GM12878 (cell line): ENCODE measurements at regions not wholly inside any gene's neighbourhood (a gene's known extent, or its start where the extent isn't known, plus 50 kb on each side); places are given as distances from the start of the nearest gene placed in this dataset.

Experiments
- ATAC-seq: fragments of 200-7000 bp; cut with Tn5 transposase; 3 replicates; pipeline ENCODE4 v1.9.1; 2020; ENCODE audit warnings: mild to moderate bottlenecking, moderate library complexity
- BruUV-seq: library from RNA; stranded (reverse); fragments of 400-500 nt; replicated peaks from 2 replicates; lab custom pipeline; 2021; lab: Mats Ljungman, UMichigan
- CTCF ChIA-PET: fragments of 300-600 bp; sonication (Branson Sonifier 250); formaldehyde crosslinking; extraction: SDS; loops from one replicate; lab custom pipeline; 2021; ENCODE audit warnings: inconsistent platforms; lab: Yijun Ruan, JAX
- POLR2A ChIA-PET: fragments of 350-600 bp; formaldehyde crosslinking; extraction: SDS; loops from one replicate; lab custom pipeline; 2021; ENCODE audit warnings: inconsistent platforms; lab: Charles Lee
- RAD21 ChIA-PET: fragments of 300-600 bp; sonication (Branson Sonifier 250); formaldehyde crosslinking; loops from one replicate; lab custom pipeline; 2023; ENCODE audit warnings: antibody characterized with exemption; ENCODE audit not compliant: unreplicated experiment; lab: Charles Lee
- SMC1A ChIA-PET: fragments of 300-600 bp; sonication (Branson Sonifier 250); formaldehyde crosslinking; loops from one replicate; lab custom pipeline; 2023; ENCODE audit not compliant: unreplicated experiment, uncharacterized antibody; lab: Charles Lee
- DNase-seq: peaks from one replicate; pipeline ENCODE4 v3.0.0-alpha.2; 2011; ENCODE audit warnings: low read depth, low spot score
- FAIRE-seq: peaks from 3 replicates; lab custom pipeline; 2011; peaks lifted over from hg19 to GRCh38; lab: Jason Lieb, UNC
- H2AFZ ChIP-seq: 2 replicates; pipeline ENCODE4 v1.6.0; 2011; ENCODE audit warnings: low read depth, low read length, control low read depth; ENCODE audit not compliant: control insufficient read depth
- H3K27ac ChIP-seq: 2 replicates; pipeline ENCODE4 v1.5.1; 2011; ENCODE audit warnings: control low read depth; ENCODE audit not compliant: control insufficient read depth, insufficient read depth
- H3K27me3 ChIP-seq, 2 experiments: replicated peaks in 1 of 2; 2 replicates each; pipeline versions ENCODE4 v1.6.0 to v1.6.1; 2011; ENCODE audit warnings: low read length in 1 of 2; ENCODE audit not compliant: control insufficient read depth in 2 of 2, insufficient read depth in 2 of 2
- H3K36me3 ChIP-seq, 2 experiments: 2 replicates each; pipeline ENCODE4 v1.5.1; 2011; ENCODE audit warnings: low read length in 1 of 2; ENCODE audit not compliant: control insufficient read depth in 2 of 2, insufficient read depth in 2 of 2
- H3K4me1 ChIP-seq: 2 replicates; pipeline ENCODE4 v1.6.1; 2011; ENCODE audit warnings: mild to moderate bottlenecking, low read length, moderate library complexity, mixed read lengths; ENCODE audit not compliant: control insufficient read depth, insufficient read depth
- H3K4me2 ChIP-seq: 2 replicates; pipeline ENCODE4 v1.6.0; 2011; ENCODE audit warnings: control low read depth; ENCODE audit not compliant: control insufficient read depth, insufficient read depth
- H3K4me3 ChIP-seq: fragments of 200-600 bp; sonication (generic); 2 replicates; pipeline ENCODE4 v1.5.1; 2016
- H3K79me2 ChIP-seq: 2 replicates; pipeline ENCODE4 v1.6.0; 2011; ENCODE audit warnings: low read length; ENCODE audit not compliant: control insufficient read depth, insufficient read depth
- H3K9ac ChIP-seq: 2 replicates; pipeline ENCODE4 v1.8.0; 2011; ENCODE audit warnings: low read length, control low read depth, mixed read lengths; ENCODE audit not compliant: control insufficient read depth, insufficient read depth
- H3K9me3 ChIP-seq: replicated peaks from 3 replicates; pipeline ENCODE4 v1.5.1; 2011; ENCODE audit warnings: mild to moderate bottlenecking, low read length; ENCODE audit not compliant: control insufficient read depth, insufficient read depth
- H4K20me1 ChIP-seq: 2 replicates; pipeline ENCODE4 v1.6.0; 2011; ENCODE audit not compliant: control insufficient read depth, insufficient read depth
- BHLHE40 ChIP-seq, 2 experiments: fragments of 450-650 bp in 1 of 2; IDR thresholded peaks; 2 replicates each; pipeline ENCODE4 v1.6.1; 2011 to 2017; ENCODE audit warnings: low read depth in 2 of 2, borderline replicate concordance in 1 of 2, improper control_type of control experiment in 1 of 2, low read length in 1 of 2, mild to moderate bottlenecking in 1 of 2
- BRCA1 ChIP-seq: IDR thresholded peaks from 2 replicates; pipeline ENCODE4 v1.6.1; 2011; ENCODE audit warnings: low read depth, low read length, improper control_type of control experiment
- CEBPB ChIP-seq, 2 experiments: fragments of 150-350 bp in 1 of 2; IDR thresholded peaks; 2 replicates each; pipeline ENCODE4 v1.6.1; 2012 to 2014; ENCODE audit warnings: low read depth in 2 of 2, low read length in 2 of 2, borderline replicate concordance in 1 of 2, inconsistent platforms in 1 of 2
- ETV6 ChIP-seq, 2 experiments: fragments of 450-650 bp in 1 of 2; IDR thresholded peaks in 1 of 2; conservative IDR thresholded peaks in 1 of 2; 2 replicates each; pipeline ENCODE4 v1.6.1; 2014; ENCODE audit warnings: antibody characterized with exemption in 1 of 2, borderline replicate concordance in 1 of 2, low read depth in 1 of 2, mild to moderate bottlenecking in 1 of 2, moderate library complexity in 1 of 2
- HCFC1 ChIP-seq: fragments of 150-350 bp; IDR thresholded peaks from 2 replicates; pipeline ENCODE4 v1.6.1; 2014; ENCODE audit warnings: low read length
- MTA3 ChIP-seq: IDR thresholded peaks from 2 replicates; pipeline ENCODE4 v1.6.1; 2012; ENCODE audit warnings: low read length, inconsistent platforms, borderline replicate concordance
- POLR2A ChIP-seq: IDR thresholded peaks from 2 replicates; pipeline ENCODE4 v1.6.1; 2011; ENCODE audit warnings: low read depth, mild to moderate bottlenecking, low read length
- RUNX3 ChIP-seq: IDR thresholded peaks from 2 replicates; pipeline ENCODE4 v1.6.1; 2012; ENCODE audit warnings: low read length, inconsistent platforms
- SKIL ChIP-seq: fragments of 450-650 bp; IDR thresholded peaks from 2 replicates; pipeline ENCODE4 v1.6.1; 2017; ENCODE audit warnings: mild to moderate bottlenecking, low read depth, inconsistent platforms; ENCODE audit not compliant: poor library complexity, severe bottlenecking
- WGBS: methylation state at CpG from one replicate; pipeline ENCODE4 v1.1.6; 2016; ENCODE audit warnings: low lambda C conversion rate; ENCODE audit not compliant: insufficient replicate concordance, insufficient coverage; ENCODE audit errors: missing lambda C conversion rate; 5-methylcytosine and 5-hydroxymethylcytosine counted together
- in situ Hi-C: fragments of 300-500 bp; cut with MboI; formaldehyde crosslinking; loops from 9 replicates; pipeline ENCODE4 v1.14.3; 2018; ENCODE audit warnings: mixed read lengths
- intact Hi-C: fragments of 100-400 bp; cut with micrococcal nuclease; formaldehyde crosslinking; loops from one replicate; pipeline ENCODE4 v1.14.2; 2022; ENCODE audit not compliant: unreplicated experiment
- TF ChIP-seq, protein P1 (sequence below): fragments of 150-350 bp; IDR thresholded peaks from 2 replicates; pipeline ENCODE4 v1.6.1; 2016; ENCODE audit warnings: low read depth, low read length

DNA sequence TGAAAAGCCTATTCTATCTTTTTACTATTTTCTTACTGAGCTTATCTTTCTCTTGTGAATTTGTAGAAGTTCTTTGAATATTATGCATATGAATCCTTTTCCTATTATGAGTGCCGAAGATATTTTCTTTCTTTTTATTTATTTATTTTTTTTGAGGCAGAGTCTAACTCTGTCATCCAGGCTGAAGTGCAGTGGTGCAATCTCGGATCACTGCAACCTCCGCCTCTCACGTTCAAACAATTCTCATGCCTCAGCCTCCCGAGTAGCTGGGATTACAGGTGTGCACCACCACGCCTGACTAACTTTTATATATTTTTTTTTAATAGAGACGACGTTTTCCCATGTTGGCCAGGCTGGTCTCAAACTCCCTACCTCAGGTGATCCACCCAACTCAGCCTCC lies 109.8 kb downstream of the RHOU start:
- no peak overlapping the region for H3K27ac ChIP-seq
- ChIA-PET CTCF (no interaction called here), RAD21 (no interaction called here), SMC1A (no interaction called here), POLR2A (no interaction called here)
- H3K36me3 ChIP-seq = no peaks in the 10 kb centered on the region
- H3K4me3 ChIP-seq = no peak overlapping the region
- H3K4me1 ChIP-seq = no peaks in the 10 kb centered on the region
- H3K79me2 ChIP-seq = no peaks in the 10 kb centered on the region
- in situ Hi-C loops = no loop called here
- H3K27me3 ChIP-seq = no peaks in the 10 kb centered on the region
- intact Hi-C loops = loop anchor here (5.0 kb wide), 1 partner anchor 43 kb away; no protein-coding TSS in a partner anchor
- no peaks in the 10 kb centered on the region for H4K20me1 ChIP-seq
- no peak overlapping the region for H3K4me2 ChIP-seq
- H3K9ac ChIP-seq = no peak overlapping the region
- DNase-seq (no peak), FAIRE-seq (no peak), ATAC-seq (no peak)
- BruUV-seq = no TSS peak
- no peak overlapping the region for H2AFZ ChIP-seq
- H3K9me3 ChIP-seq = no peaks in the 10 kb centered on the region; the same call in 2 of the 3 replicates
- WGBS = 48% methylated on average over 8 of the region's 8 CpGs
- no peak for TF ChIP-seq ETV6 (conservative IDR thresholded peaks at IDR 0.05 in 1 of 2, IDR thresholded peaks at IDR 0.05 in 1 of 2; ENCODE audit: borderline replicate concordance in 1 of 2, low read depth in 1 of 2)
- no peak for TF ChIP-seq MTA3
- no peak for TF ChIP-seq CEBPB (IDR thresholded peaks at IDR 0.05; ENCODE audit: borderline replicate concordance in 1 of 2, low read depth in 2 of 2, low read length in 2 of 2)
- no peak for TF ChIP-seq SKIL
- no peak for TF ChIP-seq HCFC1
- TF ChIP-seq BRCA1 = no peak
- TF ChIP-seq BHLHE40 (IDR thresholded peaks at IDR 0.05; ENCODE audit: borderline replicate concordance in 1 of 2, low read depth in 2 of 2, low read length in 1 of 2) = no peak
- TF ChIP-seq POLR2A = no peak
- TF ChIP-seq, protein P1, sequence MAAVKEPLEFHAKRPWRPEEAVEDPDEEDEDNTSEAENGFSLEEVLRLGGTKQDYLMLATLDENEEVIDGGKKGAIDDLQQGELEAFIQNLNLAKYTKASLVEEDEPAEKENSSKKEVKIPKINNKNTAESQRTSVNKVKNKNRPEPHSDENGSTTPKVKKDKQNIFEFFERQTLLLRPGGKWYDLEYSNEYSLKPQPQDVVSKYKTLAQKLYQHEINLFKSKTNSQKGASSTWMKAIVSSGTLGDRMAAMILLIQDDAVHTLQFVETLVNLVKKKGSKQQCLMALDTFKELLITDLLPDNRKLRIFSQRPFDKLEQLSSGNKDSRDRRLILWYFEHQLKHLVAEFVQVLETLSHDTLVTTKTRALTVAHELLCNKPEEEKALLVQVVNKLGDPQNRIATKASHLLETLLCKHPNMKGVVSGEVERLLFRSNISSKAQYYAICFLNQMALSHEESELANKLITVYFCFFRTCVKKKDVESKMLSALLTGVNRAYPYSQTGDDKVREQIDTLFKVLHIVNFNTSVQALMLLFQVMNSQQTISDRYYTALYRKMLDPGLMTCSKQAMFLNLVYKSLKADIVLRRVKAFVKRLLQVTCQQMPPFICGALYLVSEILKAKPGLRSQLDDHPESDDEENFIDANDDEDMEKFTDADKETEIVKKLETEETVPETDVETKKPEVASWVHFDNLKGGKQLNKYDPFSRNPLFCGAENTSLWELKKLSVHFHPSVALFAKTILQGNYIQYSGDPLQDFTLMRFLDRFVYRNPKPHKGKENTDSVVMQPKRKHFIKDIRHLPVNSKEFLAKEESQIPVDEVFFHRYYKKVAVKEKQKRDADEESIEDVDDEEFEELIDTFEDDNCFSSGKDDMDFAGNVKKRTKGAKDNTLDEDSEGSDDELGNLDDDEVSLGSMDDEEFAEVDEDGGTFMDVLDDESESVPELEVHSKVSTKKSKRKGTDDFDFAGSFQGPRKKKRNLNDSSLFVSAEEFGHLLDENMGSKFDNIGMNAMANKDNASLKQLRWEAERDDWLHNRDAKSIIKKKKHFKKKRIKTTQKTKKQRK = no peak
- TF ChIP-seq RUNX3 = no peak
